ENCODE measurements at regions not wholly inside any gene's neighbourhood (a gene's known extent, or its start where the extent isn't known, plus 50 kb on each side); places are given as distances from the start of the nearest gene placed in this dataset.

GRCh38 chr5:125293223-125293622 lies 546.8 kb upstream of the ZNF608 start:
- TF ChIP-seq SUZ12 (IDR thresholded peaks at IDR 0.05; ENCODE audit: extremely low read depth, insufficient read depth, insufficient read length) (no peak), YY1 (IDR thresholded peaks at IDR 0.05; ENCODE audit: insufficient read depth, insufficient read length) (no peak), ZNF274 (IDR thresholded peaks at IDR 0.05; ENCODE audit: low read depth, low read length) (no peak)
